CD4-positive, alpha-beta memory T cell (primary cell): ENCODE measurements at regions not wholly inside any gene's neighbourhood (a gene's known extent, or its start where the extent isn't known, plus 50 kb on each side); places are given as distances from the start of the nearest gene placed in this dataset.

Source experiments
- CTCF ChIA-PET: fragments of 350-600 bp; sonication (Branson Sonifier 250); formaldehyde crosslinking; loops from one replicate; lab custom pipeline; 2021; ENCODE audit warnings: inconsistent platforms; ENCODE audit not compliant: partially characterized antibody; lab: Charles Lee
- POLR2A ChIA-PET: fragments of 350-600 bp; sonication (Branson Sonifier 250); formaldehyde crosslinking; loops from one replicate; lab custom pipeline; 2021; ENCODE audit not compliant: partially characterized antibody; lab: Charles Lee
- DNase-seq, 5 donors: peaks; one replicate each; pipeline versions ENCODE4 v3.0.0 to v3.0.0-alpha.2; 2020 to 2022; ENCODE audit warnings: mixed read lengths in 1 of 5
- H3K27ac ChIP-seq: one replicate; pipeline ENCODE4 v1.7.0; 2013; ENCODE audit warnings: low read depth, low read length
- H3K27me3 ChIP-seq: 2 replicates; pipeline ENCODE4 v1.7.0; 2013; ENCODE audit warnings: mild to moderate bottlenecking, low read length, moderate library complexity; ENCODE audit not compliant: insufficient read depth
- H3K36me3 ChIP-seq: 2 replicates; pipeline ENCODE4 v1.7.0; 2013; ENCODE audit warnings: mild to moderate bottlenecking, low read length, moderate library complexity; ENCODE audit not compliant: insufficient read depth
- H3K4me1 ChIP-seq: 2 replicates; pipeline ENCODE4 v1.7.0; 2013; ENCODE audit warnings: mild to moderate bottlenecking, low read length, moderate library complexity; ENCODE audit not compliant: insufficient read depth
- H3K4me3 ChIP-seq, 2 donors: one replicate each; pipeline ENCODE4 v1.7.0; 2013; ENCODE audit warnings: low read length in 2 of 2, mild to moderate bottlenecking in 1 of 2
- H3K9me3 ChIP-seq, 2 donors: one replicate each; pipeline ENCODE4 v1.7.0; 2013; ENCODE audit warnings: low read length in 2 of 2, control low read depth in 1 of 2; ENCODE audit not compliant: control insufficient read depth in 1 of 2
- H3K27ac Mint-ChIP-seq, 7 donors: one replicate each; pipeline ENCODE4 v1.8.0; 2020 to 2021; ENCODE audit warnings: mixed read lengths in 7 of 7, mild to moderate bottlenecking in 6 of 7, inconsistent platforms in 3 of 7, moderate library complexity in 3 of 7
- H3K27me3 Mint-ChIP-seq, 2 donors: one replicate each; pipeline ENCODE4 v1.8.0; 2020 to 2021; ENCODE audit warnings: mixed read lengths in 2 of 2
- H3K36me3 Mint-ChIP-seq, 2 donors: one replicate each; pipeline ENCODE4 v1.8.0; 2020 to 2021; ENCODE audit warnings: mixed read lengths in 2 of 2, inconsistent platforms in 1 of 2, mild to moderate bottlenecking in 1 of 2
- H3K4me1 Mint-ChIP-seq, 4 donors: one replicate each; pipeline ENCODE4 v1.8.0; 2020 to 2021; ENCODE audit warnings: mixed read lengths in 4 of 4, mild to moderate bottlenecking in 1 of 4
- H3K4me3 Mint-ChIP-seq, 8 donors: one replicate each; pipeline ENCODE4 v1.8.0; 2020 to 2021; ENCODE audit warnings: mixed read lengths in 8 of 8, mild to moderate bottlenecking in 7 of 8, moderate library complexity in 6 of 8, inconsistent platforms in 3 of 8
- H3K9me3 Mint-ChIP-seq, 8 donors: one replicate each; pipeline ENCODE4 v1.8.0; 2020 to 2021; ENCODE audit warnings: mixed read lengths in 8 of 8, mild to moderate bottlenecking in 5 of 8, inconsistent platforms in 3 of 8, moderate library complexity in 1 of 8
- intact Hi-C: fragments of 100-400 bp; cut with micrococcal nuclease; formaldehyde crosslinking; loops from one replicate; pipeline ENCODE4 v1.15.1; 2023

DNA sequence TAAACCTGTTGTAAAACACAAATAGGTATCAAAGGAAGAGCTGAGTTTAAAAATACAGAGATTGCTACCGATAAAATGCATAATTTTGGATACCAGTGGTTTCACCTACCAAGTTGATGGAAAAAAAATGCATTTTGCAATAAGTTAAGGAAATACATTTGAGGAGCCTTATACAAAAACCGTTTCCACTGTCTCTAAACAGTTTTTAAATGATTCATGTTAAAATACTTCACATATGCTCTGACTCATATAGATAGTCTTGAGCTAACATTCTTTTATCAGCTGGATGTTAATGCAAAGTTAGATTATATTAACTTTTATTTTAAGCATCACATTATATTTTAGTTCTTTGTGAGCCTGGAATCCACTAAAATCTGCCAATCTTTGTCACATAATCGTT is 50.6 kb upstream of the ANKRD17 start:
- H3K27me3 ChIP-seq, result no peaks in the 10 kb centered on the region
- no peaks in the 10 kb centered on the region for H3K4me1 Mint-ChIP-seq
- no peaks in the 10 kb centered on the region for H3K9me3 ChIP-seq
- no peak overlapping the region for H3K4me3 Mint-ChIP-seq
- H3K27me3 Mint-ChIP-seq, result peaks cover 0 to under 1% of the 10 kb centered on the region in 2 donors
- ChIA-PET CTCF (interaction anchor here (1.8 kb wide), 1 partner anchor 16 kb away, joined by 4 read pairs; no protein-coding TSS in a partner anchor), POLR2A (no interaction called here)
- H3K27ac Mint-ChIP-seq, result no peak overlapping the region
- no peak for DNase-seq
- H3K4me3 ChIP-seq, result no peak overlapping the region
- intact Hi-C loops, result no loop called here
- no peaks in the 10 kb centered on the region for H3K36me3 ChIP-seq
- H3K36me3 Mint-ChIP-seq, result no peaks in the 10 kb centered on the region
- H3K4me1 ChIP-seq, result no peaks in the 10 kb centered on the region
- no peaks in the 10 kb centered on the region for H3K9me3 Mint-ChIP-seq
- no peak overlapping the region for H3K27ac ChIP-seq
